GM12878 (cell line): ENCODE measurements at regions not wholly inside any gene's neighbourhood (a gene's known extent, or its start where the extent isn't known, plus 50 kb on each side); places are given as distances from the start of the nearest gene placed in this dataset.

ENCODE experiments used
- ATAC-seq: fragments of 200-7000 bp; cut with Tn5 transposase; 3 replicates; pipeline ENCODE4 v1.9.1; 2020; ENCODE audit warnings: mild to moderate bottlenecking, moderate library complexity
- BruUV-seq: library from RNA; stranded (reverse); fragments of 400-500 nt; replicated peaks from 2 replicates; lab custom pipeline; 2021; lab: Mats Ljungman, UMichigan
- CTCF ChIA-PET: fragments of 300-600 bp; sonication (Branson Sonifier 250); formaldehyde crosslinking; extraction: SDS; loops from one replicate; lab custom pipeline; 2021; ENCODE audit warnings: inconsistent platforms; lab: Yijun Ruan, JAX
- POLR2A ChIA-PET: fragments of 350-600 bp; formaldehyde crosslinking; extraction: SDS; loops from one replicate; lab custom pipeline; 2021; ENCODE audit warnings: inconsistent platforms; lab: Charles Lee
- RAD21 ChIA-PET: fragments of 300-600 bp; sonication (Branson Sonifier 250); formaldehyde crosslinking; loops from one replicate; lab custom pipeline; 2023; ENCODE audit warnings: antibody characterized with exemption; ENCODE audit not compliant: unreplicated experiment; lab: Charles Lee
- SMC1A ChIA-PET: fragments of 300-600 bp; sonication (Branson Sonifier 250); formaldehyde crosslinking; loops from one replicate; lab custom pipeline; 2023; ENCODE audit not compliant: unreplicated experiment, uncharacterized antibody; lab: Charles Lee
- DNase-seq: peaks from one replicate; pipeline ENCODE4 v3.0.0-alpha.2; 2011; ENCODE audit warnings: low read depth, low spot score
- FAIRE-seq: peaks from 3 replicates; lab custom pipeline; 2011; peaks lifted over from hg19 to GRCh38; lab: Jason Lieb, UNC
- H2AFZ ChIP-seq: 2 replicates; pipeline ENCODE4 v1.6.0; 2011; ENCODE audit warnings: low read depth, low read length, control low read depth; ENCODE audit not compliant: control insufficient read depth
- H3K27ac ChIP-seq: 2 replicates; pipeline ENCODE4 v1.5.1; 2011; ENCODE audit warnings: control low read depth; ENCODE audit not compliant: control insufficient read depth, insufficient read depth
- H3K27me3 ChIP-seq, 2 experiments: replicated peaks in 1 of 2; 2 replicates each; pipeline versions ENCODE4 v1.6.0 to v1.6.1; 2011; ENCODE audit warnings: low read length in 1 of 2; ENCODE audit not compliant: control insufficient read depth in 2 of 2, insufficient read depth in 2 of 2
- H3K36me3 ChIP-seq, 2 experiments: 2 replicates each; pipeline ENCODE4 v1.5.1; 2011; ENCODE audit warnings: low read length in 1 of 2; ENCODE audit not compliant: control insufficient read depth in 2 of 2, insufficient read depth in 2 of 2
- H3K4me1 ChIP-seq: 2 replicates; pipeline ENCODE4 v1.6.1; 2011; ENCODE audit warnings: mild to moderate bottlenecking, low read length, moderate library complexity, mixed read lengths; ENCODE audit not compliant: control insufficient read depth, insufficient read depth
- H3K4me2 ChIP-seq: 2 replicates; pipeline ENCODE4 v1.6.0; 2011; ENCODE audit warnings: control low read depth; ENCODE audit not compliant: control insufficient read depth, insufficient read depth
- H3K4me3 ChIP-seq: fragments of 200-600 bp; sonication (generic); 2 replicates; pipeline ENCODE4 v1.5.1; 2016
- H3K79me2 ChIP-seq: 2 replicates; pipeline ENCODE4 v1.6.0; 2011; ENCODE audit warnings: low read length; ENCODE audit not compliant: control insufficient read depth, insufficient read depth
- H3K9ac ChIP-seq: 2 replicates; pipeline ENCODE4 v1.8.0; 2011; ENCODE audit warnings: low read length, control low read depth, mixed read lengths; ENCODE audit not compliant: control insufficient read depth, insufficient read depth
- H3K9me3 ChIP-seq: replicated peaks from 3 replicates; pipeline ENCODE4 v1.5.1; 2011; ENCODE audit warnings: mild to moderate bottlenecking, low read length; ENCODE audit not compliant: control insufficient read depth, insufficient read depth
- H4K20me1 ChIP-seq: 2 replicates; pipeline ENCODE4 v1.6.0; 2011; ENCODE audit not compliant: control insufficient read depth, insufficient read depth
- CBX3 ChIP-seq: fragments of 200-600 bp; sonication (generic); IDR thresholded peaks from 2 replicates; pipeline ENCODE4 v1.6.1; 2016; ENCODE audit warnings: low read depth, borderline replicate concordance
- CHD4 ChIP-seq: fragments of 200-600 bp; sonication (generic); IDR thresholded peaks from 2 replicates; pipeline ENCODE4 v1.6.1; 2016; ENCODE audit warnings: mild to moderate bottlenecking
- CUX1 ChIP-seq: IDR thresholded peaks from 2 replicates; pipeline ENCODE4 v1.6.1; 2012; ENCODE audit warnings: improper control_type of control experiment, low read depth, low read length; ENCODE audit not compliant: insufficient replicate concordance
- E2F4 ChIP-seq: IDR thresholded peaks from 2 replicates; pipeline ENCODE4 v1.6.1; 2012; ENCODE audit warnings: low read depth, low read length, improper control_type of control experiment
- ELK1 ChIP-seq: IDR thresholded peaks from 2 replicates; pipeline ENCODE4 v1.6.1; 2012; ENCODE audit warnings: low read depth, low read length, improper control_type of control experiment
- JUNB ChIP-seq: IDR thresholded peaks from 2 replicates; pipeline ENCODE4 v1.6.1; 2016; ENCODE audit warnings: antibody characterized with exemption, mild to moderate bottlenecking
- LARP7 ChIP-seq: fragments of 450-650 bp; IDR thresholded peaks from 2 replicates; pipeline ENCODE4 v1.6.1; 2017; ENCODE audit warnings: mild to moderate bottlenecking
- MEF2B ChIP-seq: fragments of 450-650 bp; IDR thresholded peaks from 2 replicates; pipeline ENCODE4 v1.6.1; 2018; ENCODE audit warnings: mild to moderate bottlenecking, moderate library complexity; ENCODE audit not compliant: partially characterized antibody, poor library complexity, severe bottlenecking
- MXI1 ChIP-seq: fragments of 150-350 bp; IDR thresholded peaks from 2 replicates; pipeline ENCODE4 v1.6.1; 2011; ENCODE audit warnings: low read depth, mild to moderate bottlenecking, inconsistent platforms, low read length, improper control_type of control experiment
- NFIC ChIP-seq: IDR thresholded peaks from 2 replicates; pipeline ENCODE4 v1.6.1; 2012; ENCODE audit warnings: low read depth, mild to moderate bottlenecking, inconsistent platforms, low read length, moderate library complexity
- RAD21 ChIP-seq: IDR thresholded peaks from 2 replicates; pipeline ENCODE4 v1.6.1; 2011; ENCODE audit warnings: mild to moderate bottlenecking, low read depth, low read length, moderate library complexity; ENCODE audit not compliant: insufficient read depth
- RAD51 ChIP-seq: fragments of 450-650 bp; IDR thresholded peaks from 2 replicates; pipeline ENCODE4 v1.6.1; 2016; ENCODE audit warnings: moderate library complexity, mild to moderate bottlenecking, inconsistent platforms
- RCOR1 ChIP-seq: conservative IDR thresholded peaks from 2 replicates; pipeline ENCODE4 v1.6.1; 2012; ENCODE audit warnings: low read depth, low read length, improper control_type of control experiment
- RFX5 ChIP-seq: IDR thresholded peaks from 2 replicates; pipeline ENCODE4 v1.6.1; 2011; ENCODE audit warnings: low read depth, low read length, improper control_type of control experiment
- RUNX3 ChIP-seq: IDR thresholded peaks from 2 replicates; pipeline ENCODE4 v1.6.1; 2012; ENCODE audit warnings: low read length, inconsistent platforms
- SUPT20H ChIP-seq: IDR thresholded peaks from 2 replicates; pipeline ENCODE4 v1.6.1; 2011; ENCODE audit warnings: low read depth, mild to moderate bottlenecking, low read length, moderate library complexity, borderline replicate concordance; ENCODE audit not compliant: control insufficient read depth
- TBL1XR1 ChIP-seq: IDR thresholded peaks from 2 replicates; pipeline ENCODE4 v1.6.1; 2012; ENCODE audit warnings: low read depth, low read length, improper control_type of control experiment
- YBX1 ChIP-seq: fragments of 450-650 bp; IDR thresholded peaks from 2 replicates; pipeline ENCODE4 v1.6.1; 2016; ENCODE audit warnings: antibody characterized with exemption
- ZNF274 ChIP-seq: IDR thresholded peaks from one replicate; pipeline ENCODE4 v1.8.0; 2011; ENCODE audit not compliant: insufficient read length, insufficient read depth
- ZZZ3 ChIP-seq: IDR thresholded peaks from 2 replicates; pipeline ENCODE4 v1.6.1; 2011; ENCODE audit warnings: low read depth; ENCODE audit not compliant: control insufficient read depth, insufficient read length
- WGBS: methylation state at CpG from one replicate; pipeline ENCODE4 v1.1.6; 2016; ENCODE audit warnings: low lambda C conversion rate; ENCODE audit not compliant: insufficient replicate concordance, insufficient coverage; ENCODE audit errors: missing lambda C conversion rate; 5-methylcytosine and 5-hydroxymethylcytosine counted together
- in situ Hi-C: fragments of 300-500 bp; cut with MboI; formaldehyde crosslinking; loops from 9 replicates; pipeline ENCODE4 v1.14.3; 2018; ENCODE audit warnings: mixed read lengths
- intact Hi-C: fragments of 100-400 bp; cut with micrococcal nuclease; formaldehyde crosslinking; loops from one replicate; pipeline ENCODE4 v1.14.2; 2022; ENCODE audit not compliant: unreplicated experiment

- no TSS peak for BruUV-seq
- WGBS = 33% methylated on average over 1 of the region's 1 CpG
- CTCF ChIA-PET = no interaction called here
- TF ChIP-seq LARP7 (no peak), MXI1 (no peak), ZNF274 (no peak), RAD51 (no peak), E2F4 (no peak), ELK1 (no peak), CHD4 (no peak), NFIC (peak; percentile 16; the same call in 1 of the 2 replicates), RCOR1 (no peak), YBX1 (no peak), RUNX3 (peak; percentile 33; the same call in 1 of the 2 replicates), CBX3 (no peak), ZZZ3 (no peak), JUNB (peak; percentile 46; the same call in 1 of the 2 replicates), RFX5 (no peak), MEF2B (no peak), RAD21 (no peak), SUPT20H (no peak), CUX1 (no peak), TBL1XR1 (no peak)
These were observed 562.1 kb downstream of the IGSF11 start for GRCh38 chr3:118472586-118472985.

More at GRCh38 chr3:118472586-118472985, 562.1 kb downstream of the IGSF11 start:
- Histone ChIP-seq H3K27ac (no peak overlapping the region), H3K36me3 (no peaks in the 10 kb centered on the region), H2AFZ (no peak overlapping the region), H3K27me3 (no peaks in the 10 kb centered on the region), H3K9me3 (no peaks in the 10 kb centered on the region), H3K9ac (no peak overlapping the region), H3K4me3 (no peak overlapping the region), H3K79me2 (no peaks in the 10 kb centered on the region), H4K20me1 (no peaks in the 10 kb centered on the region), H3K4me1 (no peaks in the 10 kb centered on the region), H3K4me2 (no peak overlapping the region)
- FAIRE-seq = no peak
- SMC1A ChIA-PET = interaction anchor here (0.6 to 0.9 kb wide), 2 partner anchors 29 to 51 kb away, joined by 3 read pairs; no protein-coding TSS in a partner anchor
- no peak for DNase-seq
- RAD21 ChIA-PET = no interaction called here
- in situ Hi-C loops = no loop called here
- POLR2A ChIA-PET = no interaction called here
- ATAC-seq = peak; percentile 44
- intact Hi-C loops = no loop called here
